Small intestine (tissue), 7 donors: ENCODE measurements at regions not wholly inside any gene's neighbourhood (a gene's known extent, or its start where the extent isn't known, plus 50 kb on each side); places are given as distances from the start of the nearest gene placed in this dataset.
A peak's percentile ranks its signal among the peaks of the same experiment; 100 is the strongest.
"Not testable (repeated sequence)": the region's sequence is repeated elsewhere in the genome, so short reads cannot be mapped to it uniquely, and the experiment has no call there.

ENCODE experiments used
- DNase-seq, 2 donors: peaks; one replicate each; pipeline versions ENCODE4 v3.0.0 to v3.0.0-alpha.2; 2013
- FAIRE-seq: peaks from 2 replicates; lab custom pipeline; 2012; peaks lifted over from hg19 to GRCh38; lab: Jason Lieb, UNC
- H3K27ac ChIP-seq, 3 donors: one replicate each; pipeline ENCODE4 v1.5.1; 2013; ENCODE audit warnings: low read length in 2 of 3, mild to moderate bottlenecking in 2 of 3, control low read depth in 1 of 3, inconsistent platforms in 1 of 3, low read depth in 1 of 3, moderate library complexity in 1 of 3
- H3K27me3 ChIP-seq, 3 donors: one replicate each; pipeline ENCODE4 v1.6.1; 2013; ENCODE audit warnings: low read length in 3 of 3, inconsistent platforms in 1 of 3; ENCODE audit not compliant: control insufficient read depth in 3 of 3, insufficient read depth in 3 of 3
- H3K36me3 ChIP-seq, 3 donors: one replicate each; pipeline ENCODE4 v1.6.1; 2013; ENCODE audit warnings: low read length in 3 of 3, inconsistent platforms in 1 of 3, low read depth in 1 of 3, mild to moderate bottlenecking in 1 of 3, moderate library complexity in 1 of 3; ENCODE audit not compliant: control insufficient read depth in 3 of 3, insufficient read depth in 2 of 3
- H3K4me1 ChIP-seq, 3 donors: one replicate each; pipeline ENCODE4 v1.6.1; 2013; ENCODE audit warnings: low read length in 2 of 3, inconsistent platforms in 1 of 3, low read depth in 1 of 3, mild to moderate bottlenecking in 1 of 3, moderate library complexity in 1 of 3; ENCODE audit not compliant: control insufficient read depth in 3 of 3, insufficient read depth in 2 of 3
- H3K4me3 ChIP-seq, 3 donors: one replicate each; pipeline ENCODE4 v1.5.1; 2013; ENCODE audit warnings: low read length in 3 of 3, control low read depth in 1 of 3, inconsistent platforms in 1 of 3, low read depth in 1 of 3, mild to moderate bottlenecking in 1 of 3, moderate library complexity in 1 of 3
- H3K9me3 ChIP-seq, 2 donors: one replicate each; pipeline ENCODE4 v1.6.1; 2013; ENCODE audit warnings: low read depth in 1 of 2, low read length in 1 of 2; ENCODE audit not compliant: control insufficient read depth in 2 of 2, insufficient read depth in 1 of 2
- WGBS, 3 donors: extraction: QIAGEN DNeasy Blood & Tissue Kit; methylation state at CpG; one replicate each; pipeline ENCODE4 v1.1.7; 2013; 5-methylcytosine and 5-hydroxymethylcytosine counted together
- donor health status: healthy with polysubstance abuse.
- donor health status: control.
- donor health status: control.
- donor health status: Bipolar disorder and iron deficiency.
- donor health status: healthy.

DNA sequence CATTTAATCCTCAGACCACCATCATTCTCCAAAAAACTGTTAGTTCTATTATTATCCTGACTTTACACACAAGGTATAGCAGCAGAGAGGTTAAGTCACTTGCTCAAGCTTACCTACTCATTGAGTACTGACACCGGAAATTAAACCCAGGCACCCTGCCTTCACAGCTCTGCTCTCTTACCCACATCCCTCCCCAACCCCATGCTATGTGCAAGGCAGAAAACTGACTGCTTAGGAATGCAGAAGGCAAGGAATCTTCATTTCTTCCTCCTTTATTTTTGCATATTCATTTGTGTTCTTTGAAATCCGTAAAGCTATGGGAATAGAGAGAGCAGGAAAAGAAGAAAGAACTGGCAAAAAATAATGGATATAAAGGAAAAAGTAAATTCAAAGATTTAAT lies 261.8 kb downstream of the PAPSS1 start:
- no peaks in the 10 kb centered on the region for H3K27me3 ChIP-seq
- WGBS, 3 donors, result 79 to 86% (median 79%) methylated on average over 2 of the region's 2 CpGs

DNA sequence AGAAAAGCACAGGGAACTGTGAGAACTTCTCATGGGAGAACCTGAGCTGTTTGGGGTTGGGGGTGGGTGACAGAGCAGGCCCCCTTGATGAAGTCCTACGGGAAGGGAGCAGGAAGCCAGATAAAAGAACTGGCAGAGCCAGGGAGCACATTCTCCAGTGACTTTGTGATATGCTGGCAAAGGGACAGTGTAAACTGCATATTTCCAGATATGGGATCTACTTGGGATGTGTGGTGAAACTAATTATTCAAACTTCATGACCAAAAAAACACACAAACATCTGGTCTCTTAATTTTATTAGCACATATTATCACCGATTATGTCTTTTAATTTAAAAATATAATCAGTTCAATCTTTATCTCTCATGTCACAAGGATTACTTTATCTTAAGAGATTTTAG lies 266.0 kb downstream of the PAPSS1 start:
- Histone ChIP-seq H3K4me1 (no peaks in the 10 kb centered on the region), H3K27ac (no peak overlapping the region), H3K36me3 (no peaks in the 10 kb centered on the region), H3K4me3 (no peak overlapping the region), H3K9me3 (no peaks in the 10 kb centered on the region), H3K27me3 (no peaks in the 10 kb centered on the region)
- no peak for DNase-seq
- 49 to 56% (median 51%) methylated on average over 2 of the region's 2 CpGs for WGBS, 3 donors
- no peak for FAIRE-seq

More for the DNA sequence above, 261.8 kb downstream of the PAPSS1 start:
- no peaks in the 10 kb centered on the region for H3K36me3 ChIP-seq
- DNase-seq, result no peak
- H3K9me3 ChIP-seq, result no peaks in the 10 kb centered on the region
- H3K4me1 ChIP-seq, result no peaks in the 10 kb centered on the region
- no peak for FAIRE-seq
- H3K27ac ChIP-seq, result no peak overlapping the region
- no peak overlapping the region for H3K4me3 ChIP-seq

DNA sequence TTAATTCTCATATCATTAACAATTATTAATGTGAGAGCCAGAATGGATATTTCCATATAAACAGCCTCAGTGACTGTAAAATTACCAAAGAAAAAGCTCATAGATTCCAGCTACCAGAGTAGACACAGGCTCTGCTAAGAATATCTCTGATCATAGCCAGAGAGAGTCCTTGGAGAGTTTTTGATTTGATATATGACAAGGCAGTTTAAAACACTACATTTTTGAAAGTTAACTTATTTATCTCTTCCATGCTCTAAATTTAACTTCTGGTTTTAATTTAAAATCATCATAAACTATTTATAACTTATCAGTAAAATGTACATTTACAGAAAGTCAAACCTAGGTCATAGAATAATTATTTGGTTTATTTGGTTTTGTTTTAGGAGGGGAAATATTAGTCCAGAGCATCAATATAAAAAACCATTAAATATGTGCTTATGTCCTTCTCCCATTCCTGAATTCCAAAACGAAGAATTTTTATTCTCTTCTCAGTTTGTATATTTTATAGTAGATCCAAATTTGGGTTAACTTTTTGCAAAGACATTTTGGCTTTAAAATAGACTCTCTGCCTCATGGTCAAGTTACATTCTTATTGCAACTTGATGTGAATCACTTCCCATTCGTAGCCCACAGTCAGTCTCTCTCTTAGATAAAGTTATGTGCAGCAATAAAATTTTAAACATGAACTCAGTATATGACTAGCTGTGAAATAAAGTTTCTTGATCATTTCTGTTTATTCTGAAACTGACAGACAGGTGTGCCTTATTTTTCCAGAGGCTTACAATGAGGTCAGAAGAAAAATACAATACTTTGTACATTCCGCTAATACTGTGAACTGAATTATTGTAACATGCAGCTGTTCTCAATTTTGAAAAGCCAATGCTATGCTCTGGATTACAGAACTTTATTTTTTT lies 267.1 kb downstream of the PAPSS1 start:
- peak; percentile 10 for FAIRE-seq
- WGBS, 3 donors, result 46 to 58% (median 50%) methylated on average over 3 of the region's 3 CpGs
- no peaks in the 10 kb centered on the region for H3K36me3 ChIP-seq
- no peak for DNase-seq
- H3K27ac ChIP-seq, result no peak overlapping the region
- no peaks in the 10 kb centered on the region for H3K4me1 ChIP-seq
- no peak overlapping the region for H3K4me3 ChIP-seq
- no peaks in the 10 kb centered on the region for H3K9me3 ChIP-seq
- H3K27me3 ChIP-seq, result no peaks in the 10 kb centered on the region

GRCh38 chr4:107449611-107450369 lies 270.2 kb downstream of the PAPSS1 start:
- no peaks in the 10 kb centered on the region for H3K27me3 ChIP-seq
- FAIRE-seq (no peak), DNase-seq (peak in 1 of 2 donors; percentile 36)
- H3K4me1 ChIP-seq, result no peaks in the 10 kb centered on the region
- H3K27ac ChIP-seq, result no peak overlapping the region
- H3K4me3 ChIP-seq, result no peak overlapping the region
- H3K36me3 ChIP-seq, result no peaks in the 10 kb centered on the region
- no peaks in the 10 kb centered on the region for H3K9me3 ChIP-seq
- 53 to 57% (median 56%) methylated on average over 4 of the region's 4 CpGs for WGBS, 3 donors

DNA sequence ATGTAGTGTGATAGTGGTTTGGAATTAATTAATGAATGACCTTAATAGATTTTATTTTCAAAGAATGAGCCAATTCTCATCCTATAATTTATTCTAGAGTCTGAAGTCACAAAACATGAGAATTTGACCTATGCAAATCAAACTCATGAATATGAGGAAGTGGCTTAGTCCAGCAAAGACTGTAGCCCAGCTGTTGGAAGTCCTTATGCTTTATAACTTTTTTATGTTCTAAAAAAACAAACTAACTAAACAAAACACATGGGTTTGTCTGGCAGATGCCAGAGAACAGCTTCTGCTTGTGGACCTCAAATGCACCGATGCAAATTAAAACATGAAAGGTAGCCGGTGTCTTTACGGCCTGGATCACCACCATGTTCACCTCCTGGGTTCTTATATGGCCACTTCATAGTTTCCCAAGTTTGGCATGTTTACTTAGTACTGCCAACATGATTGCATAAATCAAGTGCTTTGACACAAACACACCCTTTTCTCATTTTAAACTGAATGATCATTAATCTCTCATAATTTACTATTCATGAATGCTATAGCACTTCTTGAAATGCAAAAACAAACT lies 277.4 kb downstream of the PAPSS1 start:
- H3K27ac ChIP-seq, result no peak overlapping the region
- DNase-seq, result no peak
- H3K36me3 ChIP-seq, result no peaks in the 10 kb centered on the region
- WGBS, 3 donors, result 87 to 94% (median 94%) methylated on average over 3 of the region's 3 CpGs
- H3K4me3 ChIP-seq, result no peak overlapping the region
- H3K4me1 ChIP-seq, result no peaks in the 10 kb centered on the region
- no peaks in the 10 kb centered on the region for H3K27me3 ChIP-seq
- FAIRE-seq, result no peak
- no peaks in the 10 kb centered on the region for H3K9me3 ChIP-seq

DNA sequence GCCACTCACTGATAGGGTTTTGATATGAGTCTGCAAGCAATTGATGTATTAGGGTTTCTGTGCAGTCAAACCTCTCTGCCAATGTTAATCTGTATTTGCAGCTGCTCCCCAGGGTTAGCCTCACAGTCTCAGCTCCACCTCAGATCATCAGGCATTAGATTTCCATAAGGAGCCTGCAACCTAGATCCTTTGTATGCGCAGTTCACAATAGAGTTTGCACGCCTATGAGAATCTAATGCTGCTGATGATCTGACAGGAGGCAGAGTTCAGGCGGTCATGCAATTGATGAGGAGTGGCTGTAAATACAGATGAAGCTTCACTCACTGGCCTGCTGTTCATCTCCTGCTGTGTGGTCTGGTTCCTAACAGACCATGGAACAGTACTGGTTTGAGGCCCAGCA lies 280.6 kb downstream of the PAPSS1 start:
- WGBS, 3 donors, result 89 to 92% (median 92%) methylated on average over 3 of the region's 3 CpGs
- Histone ChIP-seq H3K4me1 (no peaks in the 10 kb centered on the region), H3K9me3 (no peaks in the 10 kb centered on the region), H3K27ac (no peak overlapping the region), H3K36me3 (no peaks in the 10 kb centered on the region), H3K4me3 (no peak overlapping the region), H3K27me3 (no peaks in the 10 kb centered on the region)
- FAIRE-seq, result no peak
- no peak for DNase-seq

GRCh38 chr4:107436471-107436870 lies 283.6 kb downstream of the PAPSS1 start:
- FAIRE-seq, H3K27me3 ChIP-seq, H3K36me3 ChIP-seq, H3K4me1 ChIP-seq, H3K4me3 ChIP-seq, H3K27ac ChIP-seq, DNase-seq, H3K9me3 ChIP-seq: not testable (repeated sequence)
- 14 to 35% (median 24%) methylated on average over 1 of the region's 1 CpG for WGBS, 3 donors

- FAIRE-seq, result no peak
- H3K27ac ChIP-seq, result no peak overlapping the region
- no peaks in the 10 kb centered on the region for H3K9me3 ChIP-seq
Observed at GRCh38 chr4:107432451-107432850, 287.6 kb downstream of the PAPSS1 start.

More at GRCh38 chr4:107432451-107432850, 287.6 kb downstream of the PAPSS1 start:
- no peaks in the 10 kb centered on the region for H3K36me3 ChIP-seq
- no peaks in the 10 kb centered on the region for H3K27me3 ChIP-seq
- no peak for DNase-seq
- no peak overlapping the region for H3K4me3 ChIP-seq
- no peaks in the 10 kb centered on the region for H3K4me1 ChIP-seq
